GM18520 (cell line): ENCODE measurements at regions not wholly inside any gene's neighbourhood (a gene's known extent, or its start where the extent isn't known, plus 50 kb on each side); places are given as distances from the start of the nearest gene placed in this dataset.
"Not testable (repeated sequence)": the region's sequence is repeated elsewhere in the genome, so short reads cannot be mapped to it uniquely, and the experiment has no call there.

ENCODE experiments used
- ATAC-seq: cut with Tn5 transposase; IDR thresholded peaks from one replicate; pipeline ENCODE4 v1.9.1; 2021; ENCODE audit not compliant: unreplicated experiment

- ATAC-seq = no peak
Observed at GRCh38 chr14:52124791-52125684, 56.2 kb upstream of the NID2 start.

- not testable (repeated sequence) for ATAC-seq
Observed at GRCh38 chr14:52122163-52122562, 53.3 kb upstream of the NID2 start.

- ATAC-seq = no peak
Observed at GRCh38 chr14:52121441-52121840, 52.6 kb upstream of the NID2 start.

GRCh38 chr14:52119030-52119429, 50.2 kb upstream of the NID2 start:
- no peak for ATAC-seq
